ENCODE measurements at regions not wholly inside any gene's neighbourhood (a gene's known extent, or its start where the extent isn't known, plus 50 kb on each side); places are given as distances from the start of the nearest gene placed in this dataset.

- TF ChIP-seq, protein P1, sequence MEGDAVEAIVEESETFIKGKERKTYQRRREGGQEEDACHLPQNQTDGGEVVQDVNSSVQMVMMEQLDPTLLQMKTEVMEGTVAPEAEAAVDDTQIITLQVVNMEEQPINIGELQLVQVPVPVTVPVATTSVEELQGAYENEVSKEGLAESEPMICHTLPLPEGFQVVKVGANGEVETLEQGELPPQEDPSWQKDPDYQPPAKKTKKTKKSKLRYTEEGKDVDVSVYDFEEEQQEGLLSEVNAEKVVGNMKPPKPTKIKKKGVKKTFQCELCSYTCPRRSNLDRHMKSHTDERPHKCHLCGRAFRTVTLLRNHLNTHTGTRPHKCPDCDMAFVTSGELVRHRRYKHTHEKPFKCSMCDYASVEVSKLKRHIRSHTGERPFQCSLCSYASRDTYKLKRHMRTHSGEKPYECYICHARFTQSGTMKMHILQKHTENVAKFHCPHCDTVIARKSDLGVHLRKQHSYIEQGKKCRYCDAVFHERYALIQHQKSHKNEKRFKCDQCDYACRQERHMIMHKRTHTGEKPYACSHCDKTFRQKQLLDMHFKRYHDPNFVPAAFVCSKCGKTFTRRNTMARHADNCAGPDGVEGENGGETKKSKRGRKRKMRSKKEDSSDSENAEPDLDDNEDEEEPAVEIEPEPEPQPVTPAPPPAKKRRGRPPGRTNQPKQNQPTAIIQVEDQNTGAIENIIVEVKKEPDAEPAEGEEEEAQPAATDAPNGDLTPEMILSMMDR (conservative IDR thresholded peaks at IDR 0.05): no peak
- no peak for TF ChIP-seq EZH2 (IDR thresholded peaks at IDR 0.05; ENCODE audit: low read depth)
Measured at GRCh38 chr2:2506536-2506935, 175.5 kb upstream of the MYT1L start.

All from PC-9 (cell line).